Gastrocnemius medialis (tissue), 4 donors: ENCODE measurements at regions not wholly inside any gene's neighbourhood (a gene's known extent, or its start where the extent isn't known, plus 50 kb on each side); places are given as distances from the start of the nearest gene placed in this dataset.
"Not testable (repeated sequence)": the region's sequence is repeated elsewhere in the genome, so short reads cannot be mapped to it uniquely, and the experiment has no call there.

Source experiments
- ATAC-seq, 2 donors: fragments of 150-250 bp; one replicate each; pipeline ENCODE4 v1.9.1; 2016
- DNase-seq, 2 donors: peaks; one replicate each; pipeline ENCODE4 v3.0.0-alpha.2; 2019
- H3K27ac ChIP-seq, 4 donors: fragments of 200-600 bp; sonication (generic); 1 replicate in 1 of 4; 2 replicates in 3 of 4; pipeline ENCODE4 v1.5.1; 2016 to 2018; ENCODE audit warnings: mild to moderate bottlenecking in 2 of 4, moderate library complexity in 1 of 4
- H3K27me3 ChIP-seq, 3 donors: fragments of 200-600 bp; sonication (generic) in 2 of 3; 1 replicate in 1 of 3; 2 replicates in 2 of 3; pipeline versions ENCODE4 v1.5.1 to v1.6.0; 2016 to 2019; ENCODE audit warnings: mild to moderate bottlenecking in 1 of 3, moderate library complexity in 1 of 3
- H3K36me3 ChIP-seq, 2 donors: fragments of 200-600 bp; sonication (generic) in 1 of 2; one replicate each; pipeline ENCODE4 v1.5.1; 2017 to 2018
- H3K4me1 ChIP-seq, 2 donors: fragments of 200-600 bp; sonication (generic) in 1 of 2; one replicate each; pipeline ENCODE4 v1.5.1; 2016 to 2017; ENCODE audit warnings: mild to moderate bottlenecking in 2 of 2
- H3K4me3 ChIP-seq, 4 donors: fragments of 200-600 bp; sonication (generic) in 3 of 4; 1 replicate in 1 of 4; 2 replicates in 3 of 4; pipeline ENCODE4 v1.5.1; 2016 to 2019; ENCODE audit warnings: mild to moderate bottlenecking in 2 of 4
- H3K9me3 ChIP-seq, 3 donors: fragments of 200-600 bp; sonication (generic) in 2 of 3; 1 replicate in 1 of 3; 2 replicates in 2 of 3; pipeline ENCODE4 v1.5.1; 2016 to 2019
- CTCF ChIP-seq, 5 experiments: fragments of 450-650 bp in 3 of 5; fragments of 200-600 bp in 2 of 5; sonication (generic) in 2 of 5; IDR thresholded peaks in 4 of 5; conservative IDR thresholded peaks in 1 of 5; 1 replicate in 4 of 5; 2 replicates in 1 of 5; pipeline ENCODE4 v1.5.1; 2016 to 2019; ENCODE audit warnings: antibody characterized with exemption in 5 of 5, mild to moderate bottlenecking in 3 of 5, moderate library complexity in 3 of 5
- POLR2A ChIP-seq, 2 donors: fragments of 450-650 bp; IDR thresholded peaks; one replicate each; pipeline ENCODE4 v1.6.1; 2017; ENCODE audit warnings: antibody characterized with exemption in 2 of 2, mild to moderate bottlenecking in 2 of 2, moderate library complexity in 2 of 2
- in situ Hi-C, 4 donors: fragments of 200-750 bp; cut with MboI; loops; one replicate each; pipeline versions ENCODE4 v1.15.0 to v1.8.0; 2017; ENCODE audit warnings: low sequenced_read_pairs in 4 of 4
- intact Hi-C: fragments of 100-400 bp; cut with DNase I; formaldehyde crosslinking; loops from one replicate; pipeline ENCODE4 v1.15.1; 2023; ENCODE audit warnings: low total_unique reads

GRCh38 chr1:189751311-189751710 lies 726.4 kb downstream of the BRINP3 start:
- no peaks in the 10 kb centered on the region for H3K4me1 ChIP-seq
- intact Hi-C loops (no loop called here), in situ Hi-C loops (no loop called here)
- no peak overlapping the region for H3K4me3 ChIP-seq
- H3K27ac ChIP-seq, result no peak overlapping the region
- H3K9me3 ChIP-seq, result no peaks in the 10 kb centered on the region
- no peaks in the 10 kb centered on the region for H3K27me3 ChIP-seq
- DNase-seq (no peak), ATAC-seq (no peak)
- H3K36me3 ChIP-seq, result no peaks in the 10 kb centered on the region
- TF ChIP-seq CTCF (IDR thresholded peaks at IDR 0.05 in 4 of 5, conservative IDR thresholded peaks at IDR 0.05 in 1 of 5) (no peak), POLR2A (IDR thresholded peaks at IDR 0.05) (no peak)

- Histone ChIP-seq H3K27ac (no peak overlapping the region), H3K36me3 (no peaks in the 10 kb centered on the region), H3K9me3 (no peaks in the 10 kb centered on the region), H3K4me1 (no peaks in the 10 kb centered on the region), H3K27me3 (no peaks in the 10 kb centered on the region), H3K4me3 (no peak overlapping the region)
- ATAC-seq, result no peak
- intact Hi-C loops (no loop called here), in situ Hi-C loops (no loop called here)
- DNase-seq, result no peak
- TF ChIP-seq POLR2A (IDR thresholded peaks at IDR 0.05) (no peak), CTCF (IDR thresholded peaks at IDR 0.05 in 4 of 5, conservative IDR thresholded peaks at IDR 0.05 in 1 of 5) (no peak)
These were observed 725.1 kb downstream of the BRINP3 start for GRCh38 chr1:189752461-189752995.

GRCh38 chr1:189755100-189755499 lies 722.6 kb downstream of the BRINP3 start:
- H3K27me3 ChIP-seq, DNase-seq, intact Hi-C loops, H3K4me3 ChIP-seq, H3K9me3 ChIP-seq, H3K4me1 ChIP-seq, H3K36me3 ChIP-seq, H3K27ac ChIP-seq, in situ Hi-C loops, ATAC-seq: not testable (repeated sequence)

DNA sequence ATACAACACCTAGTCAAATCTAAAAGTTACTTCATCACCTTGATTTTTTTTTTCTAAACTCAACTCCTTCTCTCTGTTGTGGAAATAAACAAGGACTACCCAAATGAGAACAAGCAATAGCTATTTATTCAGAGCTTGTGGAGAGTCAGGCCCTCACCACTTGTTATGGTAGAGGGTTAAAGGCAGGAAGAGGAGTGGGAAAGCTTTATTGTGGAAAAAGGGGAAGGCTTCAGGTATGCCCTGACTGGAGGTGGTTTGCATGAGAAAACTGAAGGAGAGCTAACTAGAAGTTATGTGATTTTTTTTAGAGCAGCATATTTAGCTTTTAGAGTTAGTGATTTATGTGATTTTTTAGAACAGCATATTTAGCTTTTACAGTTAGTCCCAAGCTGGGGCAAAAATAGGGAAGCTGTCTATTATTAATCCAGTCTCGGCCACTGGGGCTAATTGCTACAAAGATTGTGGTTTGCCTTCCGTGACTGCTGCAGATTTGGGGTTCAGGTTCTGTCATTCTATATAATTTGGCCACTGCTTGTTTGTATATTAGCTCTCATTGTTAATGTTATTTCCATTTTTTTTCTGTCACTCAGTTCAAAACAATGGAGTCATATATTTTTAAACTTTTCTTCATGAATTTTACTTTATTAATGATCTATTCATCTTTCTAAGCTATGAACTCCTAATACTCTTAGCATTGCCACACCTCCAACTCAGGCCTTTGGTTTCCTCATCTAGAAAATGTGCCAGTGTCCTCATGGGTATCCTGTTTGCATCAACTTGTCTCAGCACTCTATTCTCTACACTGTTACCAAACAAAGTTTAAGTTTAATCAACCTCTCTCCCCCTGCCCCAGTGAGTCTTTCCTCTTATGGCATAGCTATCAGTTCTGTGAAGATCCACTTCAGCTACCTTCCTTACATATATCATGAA lies 713.0 kb downstream of the BRINP3 start:
- no peaks in the 10 kb centered on the region for H3K27me3 ChIP-seq
- intact Hi-C loops (no loop called here), in situ Hi-C loops (no loop called here)
- no peak for TF ChIP-seq POLR2A (IDR thresholded peaks at IDR 0.05)
- TF ChIP-seq CTCF (IDR thresholded peaks at IDR 0.05 in 4 of 5, conservative IDR thresholded peaks at IDR 0.05 in 1 of 5), result no peak
- no peaks in the 10 kb centered on the region for H3K36me3 ChIP-seq
- H3K9me3 ChIP-seq, result no peaks in the 10 kb centered on the region
- no peak overlapping the region for H3K4me3 ChIP-seq
- no peak for DNase-seq
- H3K4me1 ChIP-seq, result no peaks in the 10 kb centered on the region
- H3K27ac ChIP-seq, result no peak overlapping the region
- ATAC-seq, result no peak

- no peak for ATAC-seq
- TF ChIP-seq POLR2A (IDR thresholded peaks at IDR 0.05), result no peak
- TF ChIP-seq CTCF (IDR thresholded peaks at IDR 0.05 in 4 of 5, conservative IDR thresholded peaks at IDR 0.05 in 1 of 5), result no peak
- H3K27ac ChIP-seq, result no peak overlapping the region
- in situ Hi-C loops (no loop called here), intact Hi-C loops (no loop called here)
- H3K9me3 ChIP-seq, result no peaks in the 10 kb centered on the region
- H3K4me3 ChIP-seq, result no peak overlapping the region
- H3K36me3 ChIP-seq, result no peaks in the 10 kb centered on the region
- H3K4me1 ChIP-seq, result no peaks in the 10 kb centered on the region
- DNase-seq, result no peak
- no peaks in the 10 kb centered on the region for H3K27me3 ChIP-seq
These were observed 708.2 kb downstream of the BRINP3 start for GRCh38 chr1:189769448-189769847.
